ENCODE measurements at regions not wholly inside any gene's neighbourhood (a gene's known extent, or its start where the extent isn't known, plus 50 kb on each side); places are given as distances from the start of the nearest gene placed in this dataset.

DNA sequence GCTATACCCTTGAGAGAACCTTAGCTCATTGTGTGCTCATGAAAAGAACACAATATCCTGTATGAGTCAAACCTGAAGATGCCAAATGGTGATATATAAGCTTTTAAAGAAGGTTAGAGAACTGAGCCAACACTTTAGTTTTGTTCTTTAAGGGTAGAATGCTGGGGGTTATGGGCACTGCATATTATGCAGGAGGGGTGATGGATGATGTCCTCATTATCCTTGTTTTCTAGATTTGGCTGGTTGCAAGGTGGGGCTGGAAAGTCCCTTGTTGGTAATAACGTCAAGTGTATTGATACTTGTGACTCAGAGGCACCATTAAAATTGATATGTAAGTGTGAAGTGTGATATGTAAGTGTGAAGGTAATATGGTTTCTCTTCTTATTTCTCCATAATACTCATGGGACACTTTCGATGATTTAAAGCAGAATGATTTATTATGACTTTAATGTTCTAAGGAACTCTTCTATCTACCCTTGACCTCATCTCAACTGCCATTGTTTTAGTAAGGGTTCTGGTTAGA lies 113.7 kb upstream of the DTNBP1 start:
- FAIRE-seq (no peak), DNase-seq (ENCODE audit: low spot score) (no peak)

DNA sequence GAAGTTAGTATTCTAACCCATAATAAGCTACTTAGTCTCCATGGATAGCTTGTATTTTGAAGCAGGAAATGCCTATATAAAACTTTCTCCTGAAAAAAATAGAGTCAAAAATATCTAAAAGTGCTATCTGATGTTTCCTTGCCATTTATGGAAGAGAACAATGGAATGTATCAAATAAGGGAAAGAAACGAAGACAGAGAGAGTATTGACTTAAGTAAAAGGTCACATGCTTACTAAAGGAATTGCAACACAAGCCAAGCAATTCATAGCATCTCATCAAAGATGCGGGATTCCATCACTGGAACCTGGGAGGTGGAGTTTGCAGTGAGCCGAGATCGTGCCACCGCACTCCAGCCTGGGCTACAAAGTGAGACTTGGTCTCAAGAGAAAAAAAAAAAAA lies 112.9 kb upstream of the DTNBP1 start:
- FAIRE-seq (no peak), DNase-seq (ENCODE audit: low spot score) (no peak)

DNA sequence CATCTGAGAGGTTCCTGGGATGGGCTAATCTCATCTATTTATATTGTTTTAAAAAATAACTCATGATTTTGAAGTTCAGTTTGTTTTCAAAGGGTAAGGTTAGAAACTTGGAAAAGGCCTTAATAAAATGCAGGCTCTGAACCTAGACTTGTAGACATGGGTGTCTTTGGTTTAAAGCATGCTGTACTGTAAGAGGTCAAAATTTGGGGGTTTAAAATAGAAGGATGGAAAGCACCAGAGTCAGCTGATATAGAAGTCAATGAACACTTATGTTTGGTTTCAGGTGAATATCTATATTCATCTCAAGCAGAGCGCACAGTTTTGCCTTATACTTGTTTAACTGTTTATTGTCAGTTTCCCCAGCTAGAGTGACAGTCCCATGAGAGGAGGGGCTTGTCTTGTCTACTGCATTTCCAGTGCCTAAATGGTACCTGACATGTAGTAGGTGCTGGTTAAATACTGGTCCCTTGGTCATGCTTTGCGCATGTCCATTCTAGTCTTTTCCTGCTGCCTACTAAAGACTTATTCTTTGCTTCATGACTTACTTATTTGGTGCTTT lies 112.3 kb upstream of the DTNBP1 start:
- FAIRE-seq: no peak
- DNase-seq (ENCODE audit: low spot score): no peak

DNA sequence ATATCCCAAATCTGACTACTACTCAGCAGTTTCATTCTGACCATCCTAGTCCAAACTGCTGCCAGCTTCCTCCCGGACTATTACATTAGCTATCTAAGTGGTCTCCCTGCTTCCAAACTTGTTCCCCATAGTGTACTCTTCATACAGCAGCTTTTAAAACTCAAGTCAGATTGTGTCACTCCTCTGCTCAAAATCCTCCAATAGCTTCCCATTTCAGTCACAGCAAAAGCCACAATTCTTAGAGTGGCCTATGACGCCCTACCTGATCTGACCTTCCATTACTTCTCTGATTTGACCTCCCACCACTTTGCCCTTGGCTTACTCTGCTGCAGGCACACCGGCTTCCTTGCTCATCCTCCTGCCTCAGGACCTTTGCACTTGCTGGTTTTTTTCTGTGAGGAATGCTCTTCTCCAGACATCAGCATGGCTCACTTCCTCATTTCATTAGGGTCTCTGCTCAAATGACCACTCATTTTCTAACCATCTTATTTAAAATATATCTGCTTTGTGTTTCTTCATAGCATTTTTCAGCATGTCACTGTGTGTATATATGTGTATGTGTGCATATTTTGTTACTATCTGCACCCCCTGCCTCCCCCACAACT lies 111.1 kb upstream of the DTNBP1 start:
- FAIRE-seq (no peak), DNase-seq (ENCODE audit: low spot score) (no peak)

DNA sequence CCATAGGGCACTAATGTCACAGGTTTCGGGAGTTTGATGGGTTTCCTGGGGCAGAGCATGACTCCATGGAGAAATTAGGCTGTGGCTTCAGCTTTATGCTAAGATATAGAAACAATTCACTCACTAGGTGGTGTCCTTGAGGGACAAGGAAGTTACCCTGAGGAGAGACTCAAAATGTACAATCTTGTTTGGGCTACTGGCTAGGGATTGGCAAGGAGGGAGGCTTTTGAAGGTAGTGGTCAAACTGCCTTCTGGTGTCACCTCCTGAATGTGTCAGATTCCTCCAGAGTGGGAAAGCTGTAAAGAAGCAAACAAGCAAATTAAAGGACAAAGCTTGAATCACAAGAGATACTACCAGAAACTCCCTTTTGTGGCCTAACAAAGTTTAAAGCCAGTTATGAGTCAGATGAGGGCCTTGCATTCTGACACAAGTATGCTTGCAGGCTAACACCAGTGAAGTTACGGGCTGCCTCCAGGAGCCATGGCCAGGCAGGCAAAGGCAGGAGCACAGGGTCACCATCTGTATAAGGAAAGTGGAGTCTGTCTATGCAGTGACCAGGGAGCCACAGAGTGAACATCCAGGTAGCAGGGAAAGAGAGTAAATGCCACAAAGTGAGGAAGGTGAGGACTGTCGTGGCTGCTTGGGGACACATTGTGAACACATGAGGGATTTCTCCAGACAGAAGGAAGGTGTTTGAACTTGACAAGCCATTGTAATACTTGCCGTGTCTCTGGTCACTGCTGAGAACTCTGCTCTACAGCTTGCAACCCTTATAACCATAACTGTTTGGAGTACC lies 107.7 kb upstream of the DTNBP1 start:
- DNase-seq (ENCODE audit: low spot score): no peak
- FAIRE-seq: no peak

DNA sequence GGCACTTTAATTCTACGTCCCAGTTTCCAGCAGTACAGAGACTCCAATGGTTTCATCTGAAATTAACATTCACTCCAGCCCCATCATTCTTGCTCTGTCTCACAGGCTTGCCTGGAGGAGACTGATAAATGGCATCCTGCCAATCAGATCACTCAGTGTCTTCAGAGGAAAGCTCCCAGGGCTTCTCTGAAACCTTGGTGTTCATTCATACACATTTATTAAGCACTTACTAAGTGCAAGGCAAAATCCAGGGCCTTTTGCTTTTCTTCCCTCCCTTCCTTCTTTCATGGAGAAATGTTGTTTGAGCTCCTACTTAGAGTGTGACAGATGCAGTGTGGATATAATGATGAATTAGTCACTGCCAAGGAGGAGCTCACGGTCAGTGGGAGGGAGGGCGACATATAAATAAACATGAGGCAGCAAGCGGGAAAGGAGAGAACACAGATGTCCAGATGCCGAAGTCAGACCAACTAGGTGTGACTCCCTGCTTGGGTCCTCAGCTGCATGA lies 106.7 kb upstream of the DTNBP1 start:
- FAIRE-seq (no peak), DNase-seq (ENCODE audit: low spot score) (no peak)

DNA sequence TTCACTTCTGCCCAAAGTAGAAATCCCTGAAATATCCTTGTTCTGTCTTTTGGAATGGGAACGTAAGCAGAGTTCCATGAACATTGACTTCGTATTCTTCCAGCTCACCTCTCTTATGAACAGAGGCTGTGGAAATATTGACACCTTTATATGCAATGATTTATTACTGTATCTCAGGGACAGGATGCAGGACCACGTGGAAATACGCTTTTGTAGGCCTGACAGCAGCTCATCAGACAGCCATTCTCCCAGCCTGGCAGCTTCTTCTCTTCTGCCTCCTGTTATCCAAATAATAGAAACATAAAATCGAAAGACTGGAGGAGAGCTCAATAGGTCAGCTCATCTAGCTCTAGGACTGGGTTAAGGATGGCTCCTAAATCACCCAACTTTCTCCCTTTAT lies 106.2 kb upstream of the DTNBP1 start:
- DNase-seq (ENCODE audit: low spot score) (no peak), FAIRE-seq (no peak)

DNA sequence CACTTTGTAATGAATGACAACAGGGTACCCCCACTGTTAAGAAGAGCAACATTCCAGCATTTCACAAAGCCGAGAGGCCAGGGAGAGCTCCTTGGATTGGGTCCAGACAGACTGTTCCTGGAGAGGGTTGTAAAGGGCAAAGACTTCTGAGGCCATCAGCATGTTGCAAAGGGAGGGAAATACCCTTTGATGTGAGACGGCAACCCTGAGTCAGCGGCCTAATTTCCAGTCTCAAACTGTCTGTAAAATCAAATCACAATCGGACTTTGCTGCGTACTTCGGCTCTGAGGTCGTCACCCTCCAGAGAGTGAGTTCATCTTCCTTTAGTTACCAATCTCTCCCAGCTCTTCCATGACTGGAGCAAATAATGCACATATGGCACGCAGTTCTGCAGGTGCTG lies 101.0 kb upstream of the DTNBP1 start:
- FAIRE-seq: no peak
- peak; percentile 46 for DNase-seq (ENCODE audit: low spot score)

DNA sequence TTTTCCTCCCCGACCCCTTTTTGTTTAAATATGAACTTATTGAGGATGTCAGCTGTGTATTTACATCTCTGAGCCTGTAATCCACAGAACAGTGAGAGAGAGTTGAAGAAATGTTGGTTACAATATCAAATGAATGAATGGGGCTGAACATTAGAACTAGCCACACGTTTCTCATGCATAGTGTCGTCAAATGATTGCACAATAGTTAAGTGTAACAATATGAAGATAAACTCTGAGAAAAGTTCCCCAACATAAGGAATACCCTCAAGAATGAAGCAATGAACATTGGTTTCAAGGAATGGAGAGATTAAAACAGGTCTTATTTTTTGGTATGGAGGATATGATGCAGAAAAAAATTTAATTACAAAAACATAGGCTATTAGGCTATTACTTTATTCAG lies 100.5 kb upstream of the DTNBP1 start:
- no peak for FAIRE-seq
- no peak for DNase-seq (ENCODE audit: low spot score)

DNA sequence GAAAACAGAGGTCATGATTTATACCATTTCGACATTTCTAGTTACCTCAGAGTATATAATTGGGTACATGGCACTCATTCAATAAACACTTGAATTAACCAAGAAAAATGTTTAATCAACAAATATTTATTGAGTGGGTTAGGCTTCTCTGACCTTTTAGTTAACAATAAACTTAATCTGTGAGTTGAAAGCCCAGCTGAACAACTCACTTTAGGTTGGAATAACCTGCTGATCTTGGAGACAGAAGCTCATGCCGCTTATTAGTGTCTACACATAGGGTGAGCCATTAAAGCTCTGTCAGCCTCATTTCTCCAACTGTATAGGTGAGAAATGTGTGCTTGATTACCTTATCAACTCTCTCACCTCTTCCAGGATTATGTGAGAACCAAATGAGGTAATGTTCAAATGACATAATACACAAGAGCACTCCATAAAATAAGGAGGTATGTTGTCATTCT lies 98.2 kb upstream of the DTNBP1 start:
- no peak for DNase-seq (ENCODE audit: low spot score)
- FAIRE-seq: no peak

DNA sequence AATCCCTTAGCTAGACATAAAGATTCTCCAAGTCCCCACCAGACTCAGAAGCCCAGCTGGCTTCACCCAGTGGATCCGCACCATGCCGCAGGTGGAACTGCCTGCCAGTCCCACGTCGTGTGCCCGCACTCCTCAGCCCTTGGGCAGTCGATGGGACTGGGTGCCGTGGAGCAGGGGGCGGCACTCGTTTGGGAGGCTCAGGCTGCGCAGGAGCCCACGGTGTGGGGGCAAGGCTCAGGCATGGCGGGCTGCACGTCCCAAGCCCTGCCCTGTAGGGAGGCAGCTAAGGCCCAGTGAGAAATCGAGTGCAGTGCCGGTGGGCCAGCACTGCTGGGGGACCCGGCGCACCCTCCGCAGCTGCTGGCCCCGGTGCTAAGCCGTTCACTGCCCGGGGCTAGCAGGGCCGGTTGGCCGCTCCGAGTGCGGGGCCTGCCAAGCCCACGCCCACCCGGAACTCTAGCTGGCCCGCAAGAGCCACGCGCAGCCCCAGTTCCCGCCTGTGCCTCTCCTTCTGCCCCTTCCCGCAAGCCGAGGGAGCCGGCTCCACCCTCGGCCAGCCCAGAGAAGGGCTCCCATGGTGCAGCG lies 95.9 kb upstream of the DTNBP1 start:
- FAIRE-seq: no peak

DNA sequence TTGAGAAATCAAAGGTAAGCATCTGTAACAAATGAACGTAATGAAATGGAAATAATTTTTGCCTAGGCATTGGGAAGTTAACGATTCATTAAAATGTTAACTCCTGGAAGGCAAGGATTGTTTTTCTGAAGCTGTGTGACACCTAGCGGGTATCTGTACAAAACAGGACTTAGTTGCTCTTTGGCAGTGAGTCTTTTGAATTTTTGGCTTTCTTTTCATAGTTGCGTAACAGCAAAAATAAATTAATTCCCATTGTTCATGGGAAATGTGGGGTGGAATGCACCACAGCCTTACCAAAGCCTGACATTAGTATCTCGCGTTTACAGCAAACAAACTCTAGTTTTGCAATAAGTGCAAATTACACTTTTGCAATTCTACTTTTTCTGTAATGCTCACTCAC lies 92.7 kb upstream of the DTNBP1 start:
- DNase-seq (ENCODE audit: low spot score): no peak
- FAIRE-seq: no peak

More for the DNA sequence above, 95.9 kb upstream of the DTNBP1 start:
- no peak for DNase-seq (ENCODE audit: low spot score)

DNA sequence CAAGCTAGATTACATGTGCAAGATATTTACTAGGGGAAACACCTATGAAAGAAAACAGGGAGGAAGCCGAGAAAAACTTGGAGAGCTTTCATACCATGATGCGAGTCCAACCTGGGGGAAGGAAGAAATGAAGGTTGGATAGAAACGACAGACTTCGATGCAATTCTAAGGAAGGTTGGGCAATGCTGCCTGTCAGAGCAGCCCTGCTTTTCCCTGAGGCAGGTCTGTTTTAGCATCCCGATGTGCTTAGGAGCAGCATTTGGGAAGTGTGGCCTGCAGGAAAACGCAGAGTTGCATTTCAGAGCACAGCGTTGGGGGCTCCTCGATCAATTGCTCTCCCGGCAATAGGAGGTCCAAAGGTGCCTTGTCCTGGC lies 91.9 kb upstream of the DTNBP1 start:
- DNase-seq (ENCODE audit: low spot score): no peak
- no peak for FAIRE-seq

DNA sequence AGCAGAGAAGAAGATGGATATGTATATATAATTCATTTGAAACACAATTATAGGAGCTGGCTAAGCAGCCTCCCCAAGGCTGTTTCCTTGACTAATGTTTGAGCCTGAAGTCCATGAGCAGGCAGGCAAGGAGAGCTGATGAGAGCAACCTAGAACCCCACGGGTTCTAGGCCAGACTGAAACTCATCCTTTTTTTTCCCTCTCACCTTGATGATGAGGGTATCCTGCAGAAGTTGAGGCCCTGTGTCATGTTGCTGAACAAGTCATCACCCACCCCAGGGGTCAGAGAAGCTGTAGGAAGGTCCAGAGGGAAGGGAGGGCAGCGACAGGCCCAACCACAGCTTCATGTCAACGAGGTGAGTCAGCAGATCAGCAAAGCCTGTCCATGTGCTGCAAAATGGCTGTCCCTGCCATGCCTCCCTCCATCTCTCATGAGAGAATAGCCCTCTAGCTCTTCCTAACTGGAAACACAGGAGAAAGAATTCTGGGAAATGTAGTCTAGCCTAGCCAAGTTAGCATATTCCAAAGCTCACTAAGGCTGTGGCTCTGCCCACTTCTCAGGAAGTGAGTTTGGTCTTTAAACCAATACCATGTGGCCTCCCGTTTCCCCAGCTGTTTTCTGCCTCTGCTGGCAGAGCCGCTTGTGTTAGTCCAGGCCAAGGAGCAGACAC lies 91.3 kb upstream of the DTNBP1 start:
- peak; percentile 40 for DNase-seq (ENCODE audit: low spot score)
- FAIRE-seq: no peak

DNA sequence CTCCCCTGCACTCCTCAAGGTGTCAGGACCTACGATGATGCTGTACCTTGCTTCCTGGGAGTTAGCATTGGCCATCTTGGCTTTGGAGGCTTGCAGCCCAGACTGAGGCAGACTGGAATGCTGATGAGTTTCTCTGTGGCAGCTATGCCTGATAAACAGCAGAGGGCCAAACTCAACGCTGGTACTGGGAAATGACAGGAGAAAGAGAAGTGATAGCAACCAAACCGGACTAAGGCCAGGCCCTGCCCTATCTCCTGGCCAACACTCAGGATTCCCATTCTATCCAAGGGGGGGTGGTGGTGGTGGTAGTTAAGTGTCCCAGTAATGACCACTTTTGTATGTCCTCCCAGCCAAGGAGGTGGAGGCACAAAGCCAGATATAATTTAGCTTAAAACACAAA lies 90.0 kb upstream of the DTNBP1 start:
- FAIRE-seq: no peak

DNA sequence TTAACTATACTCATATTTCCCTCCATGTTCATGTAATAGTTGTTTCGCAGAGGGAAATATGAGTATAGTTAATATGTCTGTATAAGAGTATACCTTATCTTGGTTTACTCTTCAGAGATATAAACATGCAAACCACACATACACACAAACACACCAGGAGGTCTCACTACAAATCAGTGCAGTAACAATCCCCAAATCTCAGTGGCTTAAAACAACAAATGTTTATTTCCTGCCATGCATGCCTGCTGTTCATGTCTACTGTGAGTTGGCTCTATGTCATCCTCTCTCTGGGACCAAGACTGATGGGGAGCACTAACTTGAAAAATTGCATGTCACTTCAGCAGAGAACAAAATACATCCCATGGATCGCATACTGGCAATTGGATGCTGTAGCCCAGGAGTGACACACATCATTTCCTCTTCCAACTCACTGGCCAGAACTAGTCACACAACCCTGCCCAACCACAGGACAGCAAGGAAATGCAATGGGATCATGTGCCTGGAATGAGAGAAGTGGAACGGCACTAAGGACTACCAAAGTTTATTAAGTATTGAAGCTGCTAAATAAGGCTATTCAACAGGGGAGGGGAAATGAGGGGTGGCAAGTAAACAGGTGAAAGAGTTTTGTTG lies 89.0 kb upstream of the DTNBP1 start:
- FAIRE-seq: no peak
- DNase-seq (ENCODE audit: low spot score): no peak

More for the DNA sequence above, 90.0 kb upstream of the DTNBP1 start:
- DNase-seq (ENCODE audit: low spot score): no peak

DNA sequence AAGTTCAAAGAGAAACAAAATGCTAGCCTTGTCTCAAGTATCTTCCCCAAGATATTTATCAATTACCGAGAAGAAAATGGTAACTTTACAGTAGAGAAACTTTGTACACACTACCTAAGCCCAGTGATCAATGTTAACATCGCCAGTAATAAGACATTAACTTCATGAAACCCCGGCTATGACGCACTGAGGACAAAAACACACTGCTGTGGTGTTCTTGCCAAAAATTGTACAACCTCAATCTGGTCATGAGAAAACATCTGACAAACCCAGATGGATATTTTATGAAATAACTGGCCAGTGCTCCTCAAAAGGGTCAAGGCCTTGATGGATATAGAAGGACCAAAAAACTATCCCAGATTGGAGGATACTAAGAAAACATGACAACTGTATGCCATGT lies 85.5 kb upstream of the DTNBP1 start:
- DNase-seq (ENCODE audit: low spot score) (no peak), FAIRE-seq (no peak)

DNA sequence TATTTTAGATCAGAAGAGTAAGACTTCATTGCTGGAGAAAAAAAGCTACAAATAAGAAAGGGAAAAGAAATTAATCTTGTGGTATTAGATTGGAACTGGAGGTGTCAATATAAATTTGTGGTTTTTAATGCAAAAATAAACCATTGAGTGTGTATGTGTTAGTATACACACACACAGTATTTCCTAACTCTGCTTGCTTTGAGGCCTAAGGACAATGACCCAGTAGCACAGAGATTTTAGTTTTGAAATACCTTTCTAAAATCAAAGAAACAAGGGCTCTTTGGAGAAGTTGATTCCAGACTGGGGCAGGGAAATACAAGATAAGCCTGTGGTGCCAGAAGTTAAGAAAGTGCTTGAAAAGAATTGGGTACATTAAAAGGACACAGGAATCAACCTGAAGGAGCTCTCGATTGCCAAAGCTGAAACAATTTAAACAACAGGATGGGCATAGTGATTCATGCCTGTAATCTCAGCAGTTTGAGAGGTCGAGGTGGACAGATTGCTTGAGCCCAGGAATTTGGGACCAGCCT lies 84.6 kb upstream of the DTNBP1 start:
- DNase-seq (ENCODE audit: low spot score) (no peak), FAIRE-seq (no peak)

DNA sequence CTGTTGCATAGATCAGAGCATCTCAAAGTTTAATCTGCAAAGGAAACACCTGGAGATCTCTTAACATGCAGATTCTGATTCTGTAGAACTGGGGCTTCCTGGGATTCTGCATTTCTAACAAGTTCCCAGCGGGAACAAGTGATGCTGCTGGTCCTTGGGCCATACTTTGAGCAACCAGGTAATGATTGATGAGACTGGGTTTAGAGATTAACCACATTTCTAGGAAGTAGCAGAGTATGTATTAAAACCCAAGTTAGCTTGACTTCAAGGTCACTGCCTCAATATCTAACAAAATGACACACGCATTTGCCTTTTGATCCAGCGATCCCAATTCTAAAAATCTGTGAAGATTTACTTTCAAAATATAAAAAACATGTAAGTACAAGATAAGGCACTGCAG lies 83.0 kb upstream of the DTNBP1 start:
- FAIRE-seq (no peak), DNase-seq (ENCODE audit: low spot score) (no peak)

DNA sequence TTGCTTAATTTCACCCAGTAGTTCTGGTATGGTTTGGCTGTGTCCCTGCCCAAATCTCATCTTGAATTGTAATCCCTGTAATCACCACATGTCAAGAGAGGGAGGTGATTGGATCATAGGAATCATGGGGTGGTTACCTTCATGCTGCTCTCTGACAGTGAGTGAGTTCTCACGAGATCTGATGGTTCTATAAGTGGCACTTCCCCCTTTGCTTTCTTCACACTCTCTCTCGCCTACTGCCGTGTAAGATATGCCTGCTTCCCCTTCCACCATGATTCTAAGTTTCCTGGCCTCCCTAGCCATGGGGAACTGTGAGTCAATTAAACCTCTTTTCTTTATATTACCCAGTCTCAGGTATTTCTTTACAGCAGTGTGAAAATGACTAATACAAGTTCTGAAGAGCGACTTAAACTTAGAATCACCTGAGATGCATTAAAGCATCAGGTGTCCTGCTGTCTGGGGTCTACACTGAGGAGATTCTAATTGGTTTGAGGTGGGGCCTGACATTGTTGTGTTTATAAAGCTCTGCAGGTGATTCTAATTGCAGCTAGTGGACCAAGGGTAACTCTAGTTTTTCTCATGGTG lies 82.1 kb upstream of the DTNBP1 start:
- FAIRE-seq (no peak), DNase-seq (ENCODE audit: low spot score) (no peak)

Data from urothelium cell line (cell line).